CD4-positive, alpha-beta memory T cell (primary cell): ENCODE measurements at regions not wholly inside any gene's neighbourhood (a gene's known extent, or its start where the extent isn't known, plus 50 kb on each side); places are given as distances from the start of the nearest gene placed in this dataset.

ENCODE experiments used
- CTCF ChIA-PET: fragments of 350-600 bp; sonication (Branson Sonifier 250); formaldehyde crosslinking; loops from one replicate; lab custom pipeline; 2021; ENCODE audit warnings: inconsistent platforms; ENCODE audit not compliant: partially characterized antibody; lab: Charles Lee
- POLR2A ChIA-PET: fragments of 350-600 bp; sonication (Branson Sonifier 250); formaldehyde crosslinking; loops from one replicate; lab custom pipeline; 2021; ENCODE audit not compliant: partially characterized antibody; lab: Charles Lee
- DNase-seq, 5 donors: peaks; one replicate each; pipeline versions ENCODE4 v3.0.0 to v3.0.0-alpha.2; 2020 to 2022; ENCODE audit warnings: mixed read lengths in 1 of 5
- H3K27ac ChIP-seq: one replicate; pipeline ENCODE4 v1.7.0; 2013; ENCODE audit warnings: low read depth, low read length
- H3K27me3 ChIP-seq: 2 replicates; pipeline ENCODE4 v1.7.0; 2013; ENCODE audit warnings: mild to moderate bottlenecking, low read length, moderate library complexity; ENCODE audit not compliant: insufficient read depth
- H3K36me3 ChIP-seq: 2 replicates; pipeline ENCODE4 v1.7.0; 2013; ENCODE audit warnings: mild to moderate bottlenecking, low read length, moderate library complexity; ENCODE audit not compliant: insufficient read depth
- H3K4me1 ChIP-seq: 2 replicates; pipeline ENCODE4 v1.7.0; 2013; ENCODE audit warnings: mild to moderate bottlenecking, low read length, moderate library complexity; ENCODE audit not compliant: insufficient read depth
- H3K4me3 ChIP-seq, 2 donors: one replicate each; pipeline ENCODE4 v1.7.0; 2013; ENCODE audit warnings: low read length in 2 of 2, mild to moderate bottlenecking in 1 of 2
- H3K9me3 ChIP-seq, 2 donors: one replicate each; pipeline ENCODE4 v1.7.0; 2013; ENCODE audit warnings: low read length in 2 of 2, control low read depth in 1 of 2; ENCODE audit not compliant: control insufficient read depth in 1 of 2
- H3K27ac Mint-ChIP-seq, 7 donors: one replicate each; pipeline ENCODE4 v1.8.0; 2020 to 2021; ENCODE audit warnings: mixed read lengths in 7 of 7, mild to moderate bottlenecking in 6 of 7, inconsistent platforms in 3 of 7, moderate library complexity in 3 of 7
- H3K27me3 Mint-ChIP-seq, 2 donors: one replicate each; pipeline ENCODE4 v1.8.0; 2020 to 2021; ENCODE audit warnings: mixed read lengths in 2 of 2
- H3K36me3 Mint-ChIP-seq, 2 donors: one replicate each; pipeline ENCODE4 v1.8.0; 2020 to 2021; ENCODE audit warnings: mixed read lengths in 2 of 2, inconsistent platforms in 1 of 2, mild to moderate bottlenecking in 1 of 2
- H3K4me1 Mint-ChIP-seq, 4 donors: one replicate each; pipeline ENCODE4 v1.8.0; 2020 to 2021; ENCODE audit warnings: mixed read lengths in 4 of 4, mild to moderate bottlenecking in 1 of 4
- H3K4me3 Mint-ChIP-seq, 8 donors: one replicate each; pipeline ENCODE4 v1.8.0; 2020 to 2021; ENCODE audit warnings: mixed read lengths in 8 of 8, mild to moderate bottlenecking in 7 of 8, moderate library complexity in 6 of 8, inconsistent platforms in 3 of 8
- H3K9me3 Mint-ChIP-seq, 8 donors: one replicate each; pipeline ENCODE4 v1.8.0; 2020 to 2021; ENCODE audit warnings: mixed read lengths in 8 of 8, mild to moderate bottlenecking in 5 of 8, inconsistent platforms in 3 of 8, moderate library complexity in 1 of 8
- intact Hi-C: fragments of 100-400 bp; cut with micrococcal nuclease; formaldehyde crosslinking; loops from one replicate; pipeline ENCODE4 v1.15.1; 2023

DNA sequence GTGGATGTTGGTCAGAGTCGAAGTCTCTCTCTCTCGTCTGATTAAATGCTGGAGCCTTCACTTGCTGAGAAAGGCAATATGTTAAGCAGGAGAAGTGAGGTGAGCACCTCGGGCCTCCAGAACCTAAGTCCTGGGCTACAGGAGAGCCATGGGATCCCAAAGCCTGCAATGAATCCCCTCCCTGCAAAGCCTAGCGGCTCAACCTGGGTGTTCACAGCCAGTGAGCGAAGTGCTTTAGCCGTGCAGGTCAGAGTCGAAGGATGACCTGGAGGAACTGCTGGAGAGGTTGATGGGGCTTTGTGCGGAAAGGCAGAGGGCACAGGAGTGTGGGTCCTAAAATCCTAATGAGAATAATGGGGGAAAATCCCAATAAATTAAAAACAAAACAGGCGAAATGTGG lies 267.8 kb downstream of the ENGASE start:
- H3K27me3 Mint-ChIP-seq: peaks cover 14 to 15% of the 10 kb centered on the region in 2 donors
- H3K27ac Mint-ChIP-seq: no peak overlapping the region
- Histone ChIP-seq H3K27me3 (no peaks in the 10 kb centered on the region), H3K27ac (no peak overlapping the region), H3K4me3 (no peak overlapping the region), H3K9me3 (no peaks in the 10 kb centered on the region), H3K36me3 (no peaks in the 10 kb centered on the region), H3K4me1 (no peaks in the 10 kb centered on the region)
- ChIA-PET POLR2A (no interaction called here), CTCF (no interaction called here)
- intact Hi-C loops: no loop called here
- no peak overlapping the region for H3K4me3 Mint-ChIP-seq
- peaks cover 0 to 7% of the 10 kb centered on the region in 2 donors for H3K36me3 Mint-ChIP-seq
- H3K4me1 Mint-ChIP-seq: no peaks in the 10 kb centered on the region
- no peak for DNase-seq
- peaks cover 0 to 17% (median 4%) of the 10 kb centered on the region in 8 donors for H3K9me3 Mint-ChIP-seq

- no peak for DNase-seq
- H3K36me3 Mint-ChIP-seq: peaks cover 0 to 7% of the 10 kb centered on the region in 2 donors
- POLR2A ChIA-PET: no interaction called here
- H3K27me3 Mint-ChIP-seq: peaks cover 13 to 15% of the 10 kb centered on the region in 2 donors
- peaks cover 0 to 14% (median 3%) of the 10 kb centered on the region in 8 donors for H3K9me3 Mint-ChIP-seq
- no peak overlapping the region for H3K4me3 Mint-ChIP-seq
- Histone ChIP-seq H3K9me3 (no peaks in the 10 kb centered on the region), H3K36me3 (no peaks in the 10 kb centered on the region), H3K4me3 (no peak overlapping the region), H3K27me3 (no peaks in the 10 kb centered on the region), H3K4me1 (no peaks in the 10 kb centered on the region), H3K27ac (no peak overlapping the region)
- CTCF ChIA-PET: no interaction called here
- intact Hi-C loops: no loop called here
- no peak overlapping the region for H3K27ac Mint-ChIP-seq
- no peaks in the 10 kb centered on the region for H3K4me1 Mint-ChIP-seq
These were observed 267.2 kb downstream of the ENGASE start for GRCh38 chr17:79341816-79342215.

- H3K9me3 ChIP-seq: no peaks in the 10 kb centered on the region
- intact Hi-C loops: no loop called here
- peaks cover 0 to 11% (median 3%) of the 10 kb centered on the region in 8 donors for H3K9me3 Mint-ChIP-seq
- no peaks in the 10 kb centered on the region for H3K27me3 ChIP-seq
- no peaks in the 10 kb centered on the region for H3K4me1 Mint-ChIP-seq
- H3K27ac ChIP-seq: no peak overlapping the region
- no peak overlapping the region for H3K27ac Mint-ChIP-seq
- no peaks in the 10 kb centered on the region for H3K4me1 ChIP-seq
- ChIA-PET CTCF (no interaction called here), POLR2A (no interaction called here)
- no peak for DNase-seq
- no peak overlapping the region for H3K4me3 Mint-ChIP-seq
- peaks cover 0 to 7% of the 10 kb centered on the region in 2 donors for H3K36me3 Mint-ChIP-seq
- no peaks in the 10 kb centered on the region for H3K36me3 ChIP-seq
- H3K4me3 ChIP-seq: no peak overlapping the region
- H3K27me3 Mint-ChIP-seq: peaks cover 11 to 13% of the 10 kb centered on the region in 2 donors
These were observed 266.7 kb downstream of the ENGASE start for GRCh38 chr17:79341222-79341780.

DNA sequence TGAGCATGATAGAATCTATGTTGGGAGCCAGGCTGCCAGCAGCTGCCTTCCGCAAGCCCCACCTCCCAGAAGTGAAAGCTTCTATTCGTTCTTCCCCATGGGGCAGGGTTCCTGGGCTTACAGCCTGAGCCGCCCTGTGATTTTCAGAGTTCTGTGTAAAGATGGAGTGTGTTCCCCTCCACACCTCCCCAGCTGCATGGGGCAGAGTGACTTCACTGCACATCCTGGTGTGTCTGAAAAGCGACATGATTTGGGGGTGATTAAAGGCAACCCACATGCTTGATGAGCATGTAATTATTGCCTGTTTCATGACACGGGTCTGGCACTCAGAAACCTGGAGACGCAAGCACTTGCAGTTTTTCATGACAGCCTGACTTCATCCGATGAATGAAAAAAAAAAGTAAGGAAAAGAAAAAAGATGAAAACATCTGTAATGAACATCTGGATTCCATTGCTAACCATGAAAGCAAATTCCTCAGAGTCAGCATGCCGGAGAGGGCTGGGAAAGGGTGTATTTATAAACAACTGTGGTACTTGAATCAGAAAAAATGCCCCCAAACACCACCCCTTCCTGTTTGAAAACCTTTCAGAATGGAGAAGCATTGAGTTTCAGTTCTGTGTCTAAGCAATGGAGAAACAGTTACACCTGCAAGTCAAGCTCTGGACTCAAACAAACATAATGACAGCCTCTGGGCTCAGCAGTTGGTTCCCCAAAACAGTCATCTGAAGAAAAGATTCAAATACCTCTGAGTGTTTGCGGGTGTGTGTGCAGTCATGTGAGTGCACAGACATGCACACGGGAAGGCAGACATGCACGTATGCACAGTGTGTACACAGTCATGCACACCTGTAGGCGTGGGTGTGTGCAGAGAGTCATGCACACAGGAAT lies 266.0 kb downstream of the ENGASE start:
- Mint-ChIP-seq H3K36me3 (peaks cover 0 to 7% of the 10 kb centered on the region in 2 donors), H3K9me3 (peaks cover 0 to 9% (median 3%) of the 10 kb centered on the region in 8 donors), H3K4me3 (no peak overlapping the region), H3K4me1 (no peaks in the 10 kb centered on the region), H3K27me3 (peaks cover 12 to 15% of the 10 kb centered on the region in 2 donors), H3K27ac (no peak overlapping the region)
- POLR2A ChIA-PET: no interaction called here
- CTCF ChIA-PET: no interaction called here
- intact Hi-C loops: no loop called here
- no peaks in the 10 kb centered on the region for H3K9me3 ChIP-seq
- no peaks in the 10 kb centered on the region for H3K36me3 ChIP-seq
- DNase-seq: no peak
- no peak overlapping the region for H3K4me3 ChIP-seq
- H3K27ac ChIP-seq: no peak overlapping the region
- no peaks in the 10 kb centered on the region for H3K27me3 ChIP-seq
- no peaks in the 10 kb centered on the region for H3K4me1 ChIP-seq

- no peak overlapping the region for H3K4me3 Mint-ChIP-seq
- ChIA-PET CTCF (interaction anchor here (0.7 kb wide), 1 partner anchor 53 kb away, joined by 4 read pairs; no protein-coding TSS in a partner anchor), POLR2A (no interaction called here)
- no peaks in the 10 kb centered on the region for H3K36me3 Mint-ChIP-seq
- Histone ChIP-seq H3K4me3 (no peak overlapping the region), H3K27me3 (no peaks in the 10 kb centered on the region), H3K27ac (no peak overlapping the region), H3K9me3 (no peaks in the 10 kb centered on the region), H3K4me1 (no peaks in the 10 kb centered on the region), H3K36me3 (no peaks in the 10 kb centered on the region)
- no peak overlapping the region for H3K27ac Mint-ChIP-seq
- H3K9me3 Mint-ChIP-seq: peaks cover 0 to 1% (median 0%) of the 10 kb centered on the region in 8 donors
- H3K4me1 Mint-ChIP-seq: no peaks in the 10 kb centered on the region
- peaks cover 8 to 12% of the 10 kb centered on the region in 2 donors for H3K27me3 Mint-ChIP-seq
- intact Hi-C loops: no loop called here
- DNase-seq: no peak
These were observed 264.7 kb downstream of the ENGASE start for GRCh38 chr17:79339321-79339720.

DNA sequence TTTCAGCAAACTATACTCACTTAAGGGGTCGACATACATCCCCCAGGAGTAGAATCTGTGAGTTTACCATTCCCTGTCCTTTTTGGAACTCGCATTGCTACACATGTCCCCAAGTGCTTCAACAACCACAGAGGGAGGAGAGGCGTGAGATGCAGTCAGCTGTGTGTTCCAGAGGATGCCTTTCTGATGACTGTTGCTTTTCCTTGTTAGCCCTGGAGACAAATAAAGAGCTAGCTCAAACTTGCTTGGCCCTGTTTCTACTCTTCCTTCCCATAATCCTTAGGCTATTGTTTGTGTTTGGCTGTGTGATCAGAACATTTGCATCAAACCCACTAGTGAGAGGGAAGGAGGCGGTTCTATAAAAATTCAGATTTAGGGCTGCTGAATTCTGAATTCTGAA lies 264.0 kb downstream of the ENGASE start:
- no peaks in the 10 kb centered on the region for H3K4me1 ChIP-seq
- H3K4me3 Mint-ChIP-seq: no peak overlapping the region
- peaks cover 13 to 18% of the 10 kb centered on the region in 2 donors for H3K27me3 Mint-ChIP-seq
- no peaks in the 10 kb centered on the region for H3K9me3 ChIP-seq
- ChIA-PET CTCF (no interaction called here), POLR2A (no interaction called here)
- no peaks in the 10 kb centered on the region for H3K27me3 ChIP-seq
- no peak overlapping the region for H3K27ac ChIP-seq
- no peaks in the 10 kb centered on the region for H3K36me3 Mint-ChIP-seq
- DNase-seq: no peak
- no peaks in the 10 kb centered on the region for H3K4me1 Mint-ChIP-seq
- no peak overlapping the region for H3K27ac Mint-ChIP-seq
- no peak overlapping the region for H3K4me3 ChIP-seq
- peaks cover 0 to 1% (median 0%) of the 10 kb centered on the region in 8 donors for H3K9me3 Mint-ChIP-seq
- intact Hi-C loops: no loop called here
- H3K36me3 ChIP-seq: no peaks in the 10 kb centered on the region

GRCh38 chr17:79338152-79338551 lies 263.5 kb downstream of the ENGASE start:
- H3K36me3 ChIP-seq: no peaks in the 10 kb centered on the region
- Mint-ChIP-seq H3K4me1 (no peaks in the 10 kb centered on the region), H3K27me3 (peaks cover 13 to 18% of the 10 kb centered on the region in 2 donors), H3K27ac (no peak overlapping the region), H3K4me3 (no peak overlapping the region), H3K36me3 (no peaks in the 10 kb centered on the region), H3K9me3 (peaks cover 0 to 1% (median 0%) of the 10 kb centered on the region in 8 donors)
- H3K4me1 ChIP-seq: no peaks in the 10 kb centered on the region
- CTCF ChIA-PET: no interaction called here
- no peak overlapping the region for H3K4me3 ChIP-seq
- no peaks in the 10 kb centered on the region for H3K27me3 ChIP-seq
- POLR2A ChIA-PET: no interaction called here
- no peaks in the 10 kb centered on the region for H3K9me3 ChIP-seq
- no peak overlapping the region for H3K27ac ChIP-seq
- intact Hi-C loops: no loop called here
- DNase-seq: no peak
